T-helper 2 cell treated with Interferon-gamma antibody and Interleukin-4, amounts not matched to agents 100 ng/mL and 5 ng/mL, for 36 hours (primary cell): ENCODE measurements at regions not wholly inside any gene's neighbourhood (a gene's known extent, or its start where the extent isn't known, plus 50 kb on each side); places are given as distances from the start of the nearest gene placed in this dataset.

Source experiments
- intact Hi-C: fragments of 100-400 bp; cut with micrococcal nuclease; formaldehyde crosslinking; loops from one replicate; pipeline ENCODE4 v1.15.1; 2023

DNA sequence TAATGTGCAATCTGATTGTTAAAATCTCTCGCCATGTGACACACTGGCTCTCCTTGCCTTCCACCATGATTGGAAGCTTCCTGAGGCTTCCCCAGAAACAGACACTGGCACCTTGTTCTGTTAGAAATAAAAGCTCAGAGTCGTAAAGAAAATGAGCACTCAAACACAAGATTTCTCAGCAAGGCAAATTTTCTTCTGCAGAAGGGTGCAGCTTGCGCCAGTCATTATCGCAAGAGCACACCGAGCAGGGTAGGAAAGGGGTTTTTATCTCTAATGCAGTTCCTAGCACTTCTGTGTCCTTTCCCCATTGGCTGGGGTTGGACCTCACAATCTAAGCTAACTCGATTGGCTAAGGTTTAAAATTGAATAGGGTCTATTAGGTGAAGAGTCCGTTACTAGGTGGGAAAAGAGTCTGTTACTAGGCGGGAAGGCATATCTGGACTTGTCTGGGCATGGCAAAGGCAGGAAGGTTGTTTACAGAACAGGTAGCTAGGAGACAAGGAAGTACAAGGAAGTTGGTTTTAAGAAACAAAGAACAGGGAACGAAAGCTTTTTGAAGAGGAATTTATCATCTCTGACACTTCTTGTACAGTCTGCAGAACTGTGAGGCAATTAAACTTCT is 62.6 kb upstream of the BICD1 start:
- intact Hi-C loops: no loop called here

DNA sequence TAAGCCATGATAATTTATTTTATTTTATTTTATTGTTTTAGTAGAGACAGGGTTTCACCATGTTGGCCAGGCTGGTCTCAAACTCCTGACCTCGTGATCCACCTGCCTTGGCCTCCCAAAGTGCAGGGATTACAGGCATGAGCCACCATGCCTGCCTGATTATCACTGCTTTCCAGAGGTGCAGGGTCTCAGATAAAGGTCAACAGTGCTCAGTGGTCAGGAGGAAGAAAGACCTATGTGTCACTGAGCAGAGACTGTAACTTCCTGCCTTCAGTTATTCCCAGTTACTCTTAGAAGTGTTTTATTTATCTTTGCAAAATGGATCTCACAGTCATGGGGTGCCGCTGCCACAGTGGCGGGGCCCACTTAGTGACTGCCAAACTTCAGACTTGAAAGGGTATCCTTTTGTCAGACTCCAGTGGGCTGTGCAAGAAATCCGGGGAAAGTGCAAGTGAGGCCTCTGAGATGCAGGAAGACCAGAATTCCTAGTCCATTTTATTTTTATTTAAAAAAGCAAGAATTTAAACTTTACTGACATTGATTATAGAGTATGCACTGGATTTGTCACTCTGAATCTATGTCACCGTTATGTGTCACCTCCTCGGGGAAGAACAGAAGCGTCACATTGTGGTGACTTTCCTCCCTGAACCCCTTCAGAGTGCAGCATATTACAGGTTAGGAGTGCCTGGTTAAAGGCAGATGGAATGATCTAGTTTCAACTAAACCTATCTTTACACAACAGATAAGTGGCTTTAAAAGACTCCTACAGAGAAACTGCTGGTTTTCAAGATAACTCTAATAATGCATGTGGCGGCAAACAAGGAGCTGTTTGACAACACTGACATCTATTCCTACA is 59.1 kb upstream of the BICD1 start:
- intact Hi-C loops: no loop called here

DNA sequence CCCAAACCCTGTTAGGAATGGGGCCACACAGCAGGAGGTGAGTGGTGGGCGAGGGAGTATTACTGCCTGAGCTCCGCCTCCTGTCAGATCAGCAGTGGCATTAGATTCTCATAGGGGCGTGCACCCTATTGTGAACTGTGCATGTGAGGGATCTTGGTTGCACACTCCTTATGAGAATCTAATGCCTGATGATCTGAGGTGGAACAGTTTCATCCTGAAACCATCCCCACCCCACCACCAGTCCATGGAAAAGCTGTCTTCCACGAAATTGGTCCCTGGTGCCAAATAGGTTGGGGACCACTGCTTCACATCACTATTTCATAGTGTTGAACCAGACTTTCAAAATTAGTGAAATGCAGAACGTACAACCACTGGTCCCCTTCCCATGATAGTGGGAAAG is 57.9 kb upstream of the BICD1 start:
- intact Hi-C loops: no loop called here

DNA sequence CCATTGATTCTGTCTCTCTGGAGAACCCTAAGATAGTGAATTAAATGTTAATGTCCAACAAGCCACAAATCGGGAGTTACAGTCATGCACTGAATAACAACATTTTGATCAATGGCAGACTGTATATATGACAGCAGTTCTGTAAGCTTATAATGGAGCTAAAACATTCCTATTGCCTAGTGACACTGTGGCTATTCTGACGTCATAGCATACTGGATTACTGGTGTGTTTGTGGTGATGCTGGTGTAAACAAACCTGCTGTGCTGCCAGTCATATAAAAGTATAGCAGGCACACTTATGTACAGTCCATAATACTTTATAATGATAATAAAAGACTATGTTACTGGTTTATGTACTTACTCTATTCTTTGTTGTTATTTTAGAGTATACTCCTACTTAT is 56.7 kb upstream of the BICD1 start:
- intact Hi-C loops: no loop called here

DNA sequence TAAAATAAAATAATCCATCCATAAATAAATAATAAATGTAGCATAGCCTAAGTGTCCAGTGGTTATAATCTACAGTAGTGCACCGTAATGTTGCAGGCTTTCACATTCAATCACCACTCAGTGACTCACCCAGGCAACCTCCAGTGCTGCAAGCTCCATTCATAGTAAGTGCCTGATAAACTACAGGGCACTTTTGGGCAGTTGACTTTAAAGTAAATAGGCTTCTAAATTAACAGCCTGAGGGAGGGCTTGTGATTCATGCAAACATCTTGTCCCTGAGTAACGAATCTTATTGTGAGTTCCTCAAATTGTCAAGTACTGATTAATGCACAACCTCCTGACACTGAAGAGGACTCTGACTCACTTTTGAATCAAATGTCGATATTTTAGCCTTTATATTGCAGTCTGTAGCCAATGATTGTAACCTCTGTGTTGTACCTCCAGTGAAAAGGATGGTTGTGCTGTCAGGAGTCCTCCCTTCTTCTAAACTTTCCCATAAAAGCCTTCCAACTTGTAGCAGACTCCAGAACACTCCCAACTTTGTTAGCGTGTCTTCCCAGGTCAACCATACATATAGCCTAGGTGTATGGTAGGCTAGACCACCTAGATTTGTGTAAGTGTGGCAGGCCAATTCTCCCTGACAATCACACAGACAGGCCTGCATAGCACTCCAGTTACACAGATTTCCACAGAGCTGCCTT is 55.0 kb upstream of the BICD1 start:
- intact Hi-C loops: no loop called here

DNA sequence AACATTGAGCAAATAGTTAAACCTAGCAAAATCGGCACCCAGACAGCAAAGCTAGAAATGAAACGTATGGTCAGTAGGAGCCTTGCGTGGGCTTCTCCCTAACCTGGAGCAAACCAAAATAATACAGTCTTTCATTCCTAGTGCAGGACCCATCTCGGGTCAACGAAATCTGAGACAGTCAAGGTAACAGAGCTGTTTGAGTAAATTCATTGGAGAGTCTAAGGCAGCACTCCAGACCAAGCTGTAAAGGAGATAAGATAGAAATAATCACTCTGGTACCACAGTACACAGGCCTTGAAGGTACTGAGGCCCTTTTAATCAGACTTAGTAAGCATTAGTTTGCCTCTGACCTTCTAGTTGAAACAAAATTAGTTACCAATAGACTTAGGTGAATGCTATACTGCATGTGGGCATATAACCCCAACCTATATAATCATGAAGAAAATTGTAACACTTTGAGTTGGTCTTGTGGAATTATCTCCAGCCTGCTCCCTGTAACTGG is 54.4 kb upstream of the BICD1 start:
- intact Hi-C loops: no loop called here

DNA sequence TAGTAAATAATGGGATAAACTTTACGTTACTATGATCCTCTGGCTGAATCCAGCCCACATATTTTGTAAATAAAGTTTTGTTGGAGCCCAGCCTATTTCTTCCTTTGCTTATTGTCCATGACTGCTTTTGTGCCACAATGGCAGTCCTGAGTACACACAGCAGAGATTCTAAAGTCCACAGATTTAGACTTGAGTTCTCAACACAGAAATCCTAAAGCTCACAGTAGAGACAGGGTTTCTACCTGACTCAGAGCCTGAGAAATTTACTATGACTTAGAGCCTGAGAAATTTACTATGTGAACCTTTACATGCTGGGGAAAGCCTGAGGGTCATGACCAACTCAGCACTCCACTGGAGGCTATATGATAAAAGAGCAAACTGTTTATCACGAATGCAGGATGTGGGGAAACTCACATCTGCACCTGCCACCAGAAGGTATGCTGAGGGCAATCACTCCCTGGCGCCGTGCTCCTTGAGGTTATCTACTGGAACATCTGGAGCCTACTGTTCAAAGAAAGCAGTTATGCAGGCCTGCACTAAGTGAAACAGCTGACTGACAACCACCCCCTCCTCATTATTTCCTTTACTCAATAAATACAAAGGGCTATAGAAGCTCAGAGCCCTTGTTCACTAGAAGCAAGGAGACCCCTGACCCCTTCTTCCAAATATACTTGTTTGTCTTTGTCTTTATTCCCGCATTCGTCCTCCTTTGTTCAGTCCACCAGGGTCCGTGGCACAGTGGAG is 52.6 kb upstream of the BICD1 start:
- intact Hi-C loops: no loop called here
